ENCODE measurements at regions not wholly inside any gene's neighbourhood (a gene's known extent, or its start where the extent isn't known, plus 50 kb on each side); places are given as distances from the start of the nearest gene placed in this dataset.

DNA sequence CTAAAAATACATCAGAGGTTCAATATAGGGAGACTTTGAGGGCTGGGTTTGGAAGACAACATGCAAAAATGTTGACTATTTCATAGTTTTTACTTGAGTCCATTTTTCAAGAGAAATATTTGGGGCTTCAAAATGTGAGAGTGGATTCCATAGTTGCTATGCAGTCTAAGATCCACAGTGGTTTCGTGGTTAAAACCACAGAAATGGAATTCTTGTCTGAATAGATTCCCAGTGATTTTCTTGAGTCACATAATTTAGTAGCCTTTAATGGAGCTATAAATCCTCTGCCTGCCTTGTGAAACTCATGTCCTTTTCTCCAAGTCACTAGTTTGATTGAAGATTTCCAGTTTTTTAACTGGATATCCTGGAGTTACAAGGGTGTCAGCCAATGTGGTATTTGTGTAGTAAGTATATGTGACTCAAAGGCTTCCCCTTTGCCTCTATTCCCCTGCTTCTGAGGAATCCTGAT is 94.7 kb upstream of the RBMS3 start:
- H2AFZ ChIP-seq, result 0 out of 2 replicates have a peak overlapping the region, but pooled peaks have one; percentile 25
- Mint-ChIP-seq H3K36me3 (ENCODE audit: low read depth) (no peaks in the 10 kb centered on the region), H3K27me3 (ENCODE audit: insufficient read depth, low read depth, poor library complexity) (no peaks in the 10 kb centered on the region), H3K4me1 (no peaks in the 10 kb centered on the region), H3K9me3 (no peaks in the 10 kb centered on the region), H3K27ac (no peak overlapping the region), H3K4me3 (no peak overlapping the region)
- no peak overlapping the region for H3K4me2 ChIP-seq
- ATAC-seq (no peak), DNase-seq (ENCODE audit: low spot score) (no peak)
- H3K36me3 ChIP-seq (ENCODE audit: insufficient read depth), result no peaks in the 10 kb centered on the region
- H3K27me3 ChIP-seq (ENCODE audit: insufficient read depth), result no peaks in the 10 kb centered on the region
- H3K4me1 ChIP-seq (ENCODE audit: insufficient read depth), result no peaks in the 10 kb centered on the region
- no peaks in the 10 kb centered on the region for H3K79me2 ChIP-seq (replicated peaks; ENCODE audit: insufficient read depth)
- no peak overlapping the region for H3K4me3 ChIP-seq
- no peaks in the 10 kb centered on the region for H3F3A ChIP-seq (replicated peaks; ENCODE audit: low read depth)
- H3K27ac ChIP-seq (ENCODE audit: low read depth), result no peak overlapping the region
- H4K20me1 ChIP-seq (replicated peaks; ENCODE audit: insufficient read depth), result no peaks in the 10 kb centered on the region
- TF ChIP-seq, protein P1, sequence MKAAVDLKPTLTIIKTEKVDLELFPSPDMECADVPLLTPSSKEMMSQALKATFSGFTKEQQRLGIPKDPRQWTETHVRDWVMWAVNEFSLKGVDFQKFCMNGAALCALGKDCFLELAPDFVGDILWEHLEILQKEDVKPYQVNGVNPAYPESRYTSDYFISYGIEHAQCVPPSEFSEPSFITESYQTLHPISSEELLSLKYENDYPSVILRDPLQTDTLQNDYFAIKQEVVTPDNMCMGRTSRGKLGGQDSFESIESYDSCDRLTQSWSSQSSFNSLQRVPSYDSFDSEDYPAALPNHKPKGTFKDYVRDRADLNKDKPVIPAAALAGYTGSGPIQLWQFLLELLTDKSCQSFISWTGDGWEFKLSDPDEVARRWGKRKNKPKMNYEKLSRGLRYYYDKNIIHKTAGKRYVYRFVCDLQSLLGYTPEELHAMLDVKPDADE (IDR thresholded peaks at IDR 0.05), result no peak
- no peak for TF ChIP-seq CREB1 (CRISPR knock-in tag; IDR thresholded peaks at IDR 0.05; ENCODE audit: low read depth)
- no peaks in the 10 kb centered on the region; the same call in 1 of the 2 replicates for H3K9me2 ChIP-seq (ENCODE audit: insufficient read depth)

DNA sequence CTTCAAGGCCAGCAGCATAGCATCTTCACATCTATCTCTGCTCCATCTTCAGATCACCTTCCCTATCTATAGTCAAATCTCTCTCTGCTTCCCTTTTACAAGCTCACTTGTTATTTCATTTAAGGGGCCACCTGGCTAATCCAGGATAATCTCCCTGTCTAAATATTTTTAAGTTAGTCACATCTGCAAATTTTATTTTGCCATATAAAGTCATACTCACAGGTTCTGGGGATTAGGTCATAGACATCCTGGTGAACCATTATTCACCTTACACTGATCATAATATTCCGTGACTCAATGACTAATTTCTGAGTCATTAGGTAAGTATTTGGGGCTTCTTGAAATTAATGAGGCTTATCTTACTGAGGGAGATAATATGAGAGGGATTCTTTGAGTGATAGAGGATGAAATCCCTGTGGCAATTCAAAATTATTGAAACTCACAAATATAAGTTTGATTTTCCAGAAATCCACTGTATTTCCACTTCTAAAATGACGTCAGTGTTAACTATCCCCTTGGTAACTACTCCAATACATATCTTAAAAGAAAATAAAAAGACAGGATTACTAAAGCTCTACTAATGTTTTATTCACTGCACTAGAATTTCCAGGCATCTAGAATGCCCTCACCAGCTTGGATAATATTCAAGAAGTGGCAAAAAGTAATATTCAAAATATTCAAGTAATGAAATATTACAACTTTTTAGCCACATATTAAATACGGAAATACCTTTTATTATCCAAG is 93.7 kb upstream of the RBMS3 start:
- Mint-ChIP-seq H3K4me3 (no peak overlapping the region), H3K4me1 (no peaks in the 10 kb centered on the region), H3K27ac (no peak overlapping the region), H3K36me3 (ENCODE audit: low read depth) (no peaks in the 10 kb centered on the region), H3K27me3 (ENCODE audit: insufficient read depth, low read depth, poor library complexity) (no peaks in the 10 kb centered on the region), H3K9me3 (no peaks in the 10 kb centered on the region)
- ATAC-seq (no peak), DNase-seq (ENCODE audit: low spot score) (no peak)
- Histone ChIP-seq H3K9me2 (ENCODE audit: insufficient read depth) (no peaks in the 10 kb centered on the region), H3F3A (replicated peaks; ENCODE audit: low read depth) (no peaks in the 10 kb centered on the region), H3K4me1 (ENCODE audit: insufficient read depth) (no peaks in the 10 kb centered on the region), H3K4me3 (no peak overlapping the region), H3K79me2 (replicated peaks; ENCODE audit: insufficient read depth) (no peaks in the 10 kb centered on the region), H3K4me2 (no peak overlapping the region), H3K27ac (ENCODE audit: low read depth) (no peak overlapping the region), H3K36me3 (ENCODE audit: insufficient read depth) (no peaks in the 10 kb centered on the region), H4K20me1 (replicated peaks; ENCODE audit: insufficient read depth) (no peaks in the 10 kb centered on the region), H3K27me3 (ENCODE audit: insufficient read depth) (no peaks in the 10 kb centered on the region), H2AFZ (0 out of 2 replicates have a peak overlapping the region, but pooled peaks have one; percentile 25)
- TF ChIP-seq EZH2 (IDR thresholded peaks at IDR 0.05; ENCODE audit: low read depth, unreplicated experiment), result no peak
- TF ChIP-seq JUNB (IDR thresholded peaks at IDR 0.05; ENCODE audit: unreplicated experiment), result no peak
- no peak for TF ChIP-seq CREB1 (CRISPR knock-in tag; IDR thresholded peaks at IDR 0.05; ENCODE audit: low read depth)
- no peak for TF ChIP-seq POLR2AphosphoS5 (IDR thresholded peaks at IDR 0.05; ENCODE audit: low read depth)
- no peak for TF ChIP-seq NANOG (IDR thresholded peaks at IDR 0.05; ENCODE audit: borderline replicate concordance)
- no peak for TF ChIP-seq ZNF331 (CRISPR knock-in tag; IDR thresholded peaks at IDR 0.05; ENCODE audit: low read depth)
- TF ChIP-seq, protein P2, sequence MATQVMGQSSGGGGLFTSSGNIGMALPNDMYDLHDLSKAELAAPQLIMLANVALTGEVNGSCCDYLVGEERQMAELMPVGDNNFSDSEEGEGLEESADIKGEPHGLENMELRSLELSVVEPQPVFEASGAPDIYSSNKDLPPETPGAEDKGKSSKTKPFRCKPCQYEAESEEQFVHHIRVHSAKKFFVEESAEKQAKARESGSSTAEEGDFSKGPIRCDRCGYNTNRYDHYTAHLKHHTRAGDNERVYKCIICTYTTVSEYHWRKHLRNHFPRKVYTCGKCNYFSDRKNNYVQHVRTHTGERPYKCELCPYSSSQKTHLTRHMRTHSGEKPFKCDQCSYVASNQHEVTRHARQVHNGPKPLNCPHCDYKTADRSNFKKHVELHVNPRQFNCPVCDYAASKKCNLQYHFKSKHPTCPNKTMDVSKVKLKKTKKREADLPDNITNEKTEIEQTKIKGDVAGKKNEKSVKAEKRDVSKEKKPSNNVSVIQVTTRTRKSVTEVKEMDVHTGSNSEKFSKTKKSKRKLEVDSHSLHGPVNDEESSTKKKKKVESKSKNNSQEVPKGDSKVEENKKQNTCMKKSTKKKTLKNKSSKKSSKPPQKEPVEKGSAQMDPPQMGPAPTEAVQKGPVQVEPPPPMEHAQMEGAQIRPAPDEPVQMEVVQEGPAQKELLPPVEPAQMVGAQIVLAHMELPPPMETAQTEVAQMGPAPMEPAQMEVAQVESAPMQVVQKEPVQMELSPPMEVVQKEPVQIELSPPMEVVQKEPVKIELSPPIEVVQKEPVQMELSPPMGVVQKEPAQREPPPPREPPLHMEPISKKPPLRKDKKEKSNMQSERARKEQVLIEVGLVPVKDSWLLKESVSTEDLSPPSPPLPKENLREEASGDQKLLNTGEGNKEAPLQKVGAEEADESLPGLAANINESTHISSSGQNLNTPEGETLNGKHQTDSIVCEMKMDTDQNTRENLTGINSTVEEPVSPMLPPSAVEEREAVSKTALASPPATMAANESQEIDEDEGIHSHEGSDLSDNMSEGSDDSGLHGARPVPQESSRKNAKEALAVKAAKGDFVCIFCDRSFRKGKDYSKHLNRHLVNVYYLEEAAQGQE (IDR thresholded peaks at IDR 0.05; ENCODE audit: unreplicated experiment), result no peak
- TF ChIP-seq, protein P3, sequence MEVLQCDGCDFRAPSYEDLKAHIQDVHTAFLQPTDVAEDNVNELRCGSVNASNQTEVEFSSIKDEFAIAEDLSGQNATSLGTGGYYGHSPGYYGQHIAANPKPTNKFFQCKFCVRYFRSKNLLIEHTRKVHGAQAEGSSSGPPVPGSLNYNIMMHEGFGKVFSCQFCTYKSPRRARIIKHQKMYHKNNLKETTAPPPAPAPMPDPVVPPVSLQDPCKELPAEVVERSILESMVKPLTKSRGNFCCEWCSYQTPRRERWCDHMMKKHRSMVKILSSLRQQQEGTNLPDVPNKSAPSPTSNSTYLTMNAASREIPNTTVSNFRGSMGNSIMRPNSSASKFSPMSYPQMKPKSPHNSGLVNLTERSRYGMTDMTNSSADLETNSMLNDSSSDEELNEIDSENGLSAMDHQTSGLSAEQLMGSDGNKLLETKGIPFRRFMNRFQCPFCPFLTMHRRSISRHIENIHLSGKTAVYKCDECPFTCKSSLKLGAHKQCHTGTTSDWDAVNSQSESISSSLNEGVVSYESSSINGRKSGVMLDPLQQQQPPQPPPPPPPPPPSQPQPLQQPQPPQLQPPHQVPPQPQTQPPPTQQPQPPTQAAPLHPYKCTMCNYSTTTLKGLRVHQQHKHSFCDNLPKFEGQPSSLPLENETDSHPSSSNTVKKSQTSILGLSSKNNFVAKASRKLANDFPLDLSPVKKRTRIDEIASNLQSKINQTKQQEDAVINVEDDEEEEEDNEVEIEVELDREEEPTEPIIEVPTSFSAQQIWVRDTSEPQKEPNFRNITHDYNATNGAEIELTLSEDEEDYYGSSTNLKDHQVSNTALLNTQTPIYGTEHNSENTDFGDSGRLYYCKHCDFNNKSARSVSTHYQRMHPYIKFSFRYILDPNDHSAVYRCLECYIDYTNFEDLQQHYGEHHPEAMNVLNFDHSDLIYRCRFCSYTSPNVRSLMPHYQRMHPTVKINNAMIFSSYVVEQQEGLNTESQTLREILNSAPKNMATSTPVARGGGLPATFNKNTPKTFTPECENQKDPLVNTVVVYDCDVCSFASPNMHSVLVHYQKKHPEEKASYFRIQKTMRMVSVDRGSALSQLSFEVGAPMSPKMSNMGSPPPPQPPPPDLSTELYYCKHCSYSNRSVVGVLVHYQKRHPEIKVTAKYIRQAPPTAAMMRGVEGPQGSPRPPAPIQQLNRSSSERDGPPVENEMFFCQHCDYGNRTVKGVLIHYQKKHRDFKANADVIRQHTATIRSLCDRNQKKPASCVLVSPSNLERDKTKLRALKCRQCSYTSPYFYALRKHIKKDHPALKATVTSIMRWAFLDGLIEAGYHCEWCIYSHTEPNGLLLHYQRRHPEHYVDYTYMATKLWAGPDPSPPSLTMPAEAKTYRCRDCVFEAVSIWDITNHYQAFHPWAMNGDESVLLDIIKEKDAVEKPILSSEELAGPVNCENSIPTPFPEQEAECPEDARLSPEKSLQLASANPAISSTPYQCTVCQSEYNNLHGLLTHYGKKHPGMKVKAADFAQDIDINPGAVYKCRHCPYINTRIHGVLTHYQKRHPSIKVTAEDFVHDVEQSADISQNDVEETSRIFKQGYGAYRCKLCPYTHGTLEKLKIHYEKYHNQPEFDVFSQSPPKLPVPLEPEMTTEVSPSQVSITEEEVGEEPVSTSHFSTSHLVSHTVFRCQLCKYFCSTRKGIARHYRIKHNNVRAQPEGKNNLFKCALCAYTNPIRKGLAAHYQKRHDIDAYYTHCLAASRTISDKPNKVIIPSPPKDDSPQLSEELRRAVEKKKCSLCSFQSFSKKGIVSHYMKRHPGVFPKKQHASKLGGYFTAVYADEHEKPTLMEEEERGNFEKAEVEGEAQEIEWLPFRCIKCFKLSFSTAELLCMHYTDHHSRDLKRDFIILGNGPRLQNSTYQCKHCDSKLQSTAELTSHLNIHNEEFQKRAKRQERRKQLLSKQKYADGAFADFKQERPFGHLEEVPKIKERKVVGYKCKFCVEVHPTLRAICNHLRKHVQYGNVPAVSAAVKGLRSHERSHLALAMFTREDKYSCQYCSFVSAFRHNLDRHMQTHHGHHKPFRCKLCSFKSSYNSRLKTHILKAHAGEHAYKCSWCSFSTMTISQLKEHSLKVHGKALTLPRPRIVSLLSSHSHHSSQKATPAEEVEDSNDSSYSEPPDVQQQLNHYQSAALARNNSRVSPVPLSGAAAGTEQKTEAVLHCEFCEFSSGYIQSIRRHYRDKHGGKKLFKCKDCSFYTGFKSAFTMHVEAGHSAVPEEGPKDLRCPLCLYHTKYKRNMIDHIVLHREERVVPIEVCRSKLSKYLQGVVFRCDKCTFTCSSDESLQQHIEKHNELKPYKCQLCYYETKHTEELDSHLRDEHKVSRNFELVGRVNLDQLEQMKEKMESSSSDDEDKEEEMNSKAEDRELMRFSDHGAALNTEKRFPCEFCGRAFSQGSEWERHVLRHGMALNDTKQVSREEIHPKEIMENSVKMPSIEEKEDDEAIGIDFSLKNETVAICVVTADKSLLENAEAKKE (CRISPR knock-in tag; IDR thresholded peaks at IDR 0.05), result no peak
